AG09319 (cell line): ENCODE measurements at regions not wholly inside any gene's neighbourhood (a gene's known extent, or its start where the extent isn't known, plus 50 kb on each side); places are given as distances from the start of the nearest gene placed in this dataset.

Experiments
- DNase-seq: peaks from one replicate; pipeline ENCODE4 v3.0.0-alpha.2; 2010; ENCODE audit warnings: low read depth; ENCODE audit errors: extremely low read depth
- CTCF ChIP-seq: IDR thresholded peaks from 2 replicates; pipeline ENCODE4 v1.5.1; 2011; ENCODE audit warnings: low read depth, mild to moderate bottlenecking, inconsistent platforms, low read length, moderate library complexity

- no peak for TF ChIP-seq CTCF
- DNase-seq, result no peak
Observed at GRCh38 chr3:103600844-103601243, 1166.0 kb downstream of the ZPLD1 start.

- no peak for DNase-seq
- TF ChIP-seq CTCF, result no peak
Observed at GRCh38 chr3:103601666-103602065, 1166.9 kb downstream of the ZPLD1 start.

- no peak for TF ChIP-seq CTCF
- DNase-seq, result no peak
Observed at GRCh38 chr3:103609472-103609871, 1174.7 kb downstream of the ZPLD1 start.

GRCh38 chr3:103613397-103614156, 1178.8 kb downstream of the ZPLD1 start:
- TF ChIP-seq CTCF, result no peak
- DNase-seq, result no peak

- no peak for DNase-seq
- TF ChIP-seq CTCF, result no peak
Observed at GRCh38 chr3:103614719-103615118, 1179.9 kb downstream of the ZPLD1 start.

GRCh38 chr3:103617961-103618360, 1183.1 kb downstream of the ZPLD1 start:
- no peak for DNase-seq
- no peak for TF ChIP-seq CTCF

- DNase-seq, result no peak
- no peak for TF ChIP-seq CTCF
Observed at GRCh38 chr3:103624271-103624670, 1189.5 kb downstream of the ZPLD1 start.
